Spleen (tissue), 7 donors: ENCODE measurements at regions not wholly inside any gene's neighbourhood (a gene's known extent, or its start where the extent isn't known, plus 50 kb on each side); places are given as distances from the start of the nearest gene placed in this dataset.

Source experiments
- POLR2A ChIP-seq, 3 donors: fragments of 450-650 bp; IDR thresholded peaks; one replicate each; pipeline ENCODE4 v1.5.1; 2017; ENCODE audit warnings: antibody characterized with exemption in 3 of 3, mild to moderate bottlenecking in 1 of 3
- POLR2AphosphoS5 ChIP-seq, 3 donors: sonication (generic); formaldehyde crosslinking; IDR thresholded peaks; one replicate each; pipeline ENCODE4 v1.5.1; 2017; ENCODE audit warnings: antibody characterized with exemption in 3 of 3
- TF ChIP-seq, protein P1 (sequence below), 11 experiments: fragments of 200-600 bp in 7 of 11; fragments of 450-650 bp in 4 of 11; sonication (generic) in 4 of 11; IDR thresholded peaks in 8 of 11; conservative IDR thresholded peaks in 3 of 11; 1 replicate in 7 of 11; 2 replicates in 4 of 11; pipeline versions ENCODE4 v1.4.0 to v1.8.0; 2016 to 2021; ENCODE audit warnings: antibody characterized with exemption in 11 of 11, inconsistent platforms in 4 of 11, mild to moderate bottlenecking in 1 of 11
- donor health status: DM: no; HTN: no; CAD: no; lungs with moderate emphysema.
- donor health status: DM: no; HTN: no; CAD: no.
- donor health status: DM: no; HTN: no; CAD: no.

DNA sequence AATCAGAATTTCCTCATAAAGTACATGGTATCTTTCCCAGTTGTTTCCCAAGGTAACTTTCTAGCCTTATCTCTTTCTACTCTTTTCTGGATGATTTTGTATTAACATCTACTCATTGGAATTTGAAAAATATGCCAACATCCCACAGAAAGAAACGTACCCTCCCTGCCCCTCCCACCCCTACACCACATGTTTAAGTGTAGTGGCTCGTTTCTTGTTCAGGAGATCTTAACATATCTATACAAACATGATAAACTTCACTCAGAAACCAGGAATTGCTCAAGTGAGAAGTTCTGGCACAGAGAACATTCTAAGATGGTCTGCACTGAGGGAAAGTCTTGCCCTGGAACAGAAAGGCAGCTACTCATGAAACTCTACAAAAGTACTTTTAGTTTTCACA lies 404.7 kb downstream of the SOX2 start:
- TF ChIP-seq, protein P1, sequence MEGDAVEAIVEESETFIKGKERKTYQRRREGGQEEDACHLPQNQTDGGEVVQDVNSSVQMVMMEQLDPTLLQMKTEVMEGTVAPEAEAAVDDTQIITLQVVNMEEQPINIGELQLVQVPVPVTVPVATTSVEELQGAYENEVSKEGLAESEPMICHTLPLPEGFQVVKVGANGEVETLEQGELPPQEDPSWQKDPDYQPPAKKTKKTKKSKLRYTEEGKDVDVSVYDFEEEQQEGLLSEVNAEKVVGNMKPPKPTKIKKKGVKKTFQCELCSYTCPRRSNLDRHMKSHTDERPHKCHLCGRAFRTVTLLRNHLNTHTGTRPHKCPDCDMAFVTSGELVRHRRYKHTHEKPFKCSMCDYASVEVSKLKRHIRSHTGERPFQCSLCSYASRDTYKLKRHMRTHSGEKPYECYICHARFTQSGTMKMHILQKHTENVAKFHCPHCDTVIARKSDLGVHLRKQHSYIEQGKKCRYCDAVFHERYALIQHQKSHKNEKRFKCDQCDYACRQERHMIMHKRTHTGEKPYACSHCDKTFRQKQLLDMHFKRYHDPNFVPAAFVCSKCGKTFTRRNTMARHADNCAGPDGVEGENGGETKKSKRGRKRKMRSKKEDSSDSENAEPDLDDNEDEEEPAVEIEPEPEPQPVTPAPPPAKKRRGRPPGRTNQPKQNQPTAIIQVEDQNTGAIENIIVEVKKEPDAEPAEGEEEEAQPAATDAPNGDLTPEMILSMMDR (IDR thresholded peaks at IDR 0.05 in 8 of 11, conservative IDR thresholded peaks at IDR 0.05 in 3 of 11) = no peak
- TF ChIP-seq POLR2A (IDR thresholded peaks at IDR 0.05) = no peak
- no peak for TF ChIP-seq POLR2AphosphoS5 (IDR thresholded peaks at IDR 0.05)
